HEK293 (cell line): ENCODE measurements at regions not wholly inside any gene's neighbourhood (a gene's known extent, or its start where the extent isn't known, plus 50 kb on each side); places are given as distances from the start of the nearest gene placed in this dataset.

Experiments used
- CTCF ChIA-PET: fragments of 350-600 bp; formaldehyde crosslinking; extraction: SDS; loops from one replicate; lab custom pipeline; 2021; ENCODE audit warnings: antibody characterized with exemption; lab: Yijun Ruan, JAX
- POLR2A ChIA-PET: fragments of 300-600 bp; formaldehyde crosslinking; extraction: SDS; loops from one replicate; lab custom pipeline; 2020; ENCODE audit warnings: antibody characterized with exemption, inconsistent platforms; lab: Yijun Ruan, JAX
- H3K27ac ChIP-seq: fragments of 200-500 bp; sonication (Bioruptor generic); 2 replicates; pipeline ENCODE4 v1.5.1; 2014; ENCODE audit warnings: low read depth, low read length, control low read depth, inconsistent platforms; ENCODE audit errors: extremely low read depth
- H3K36me3 ChIP-seq, 2 experiments: fragments of 200-500 bp in 1 of 2; sonication (Bioruptor generic) in 1 of 2; 1 replicate in 1 of 2; 2 replicates in 1 of 2; pipeline ENCODE4 v1.5.1; 2014 to 2017; ENCODE audit warnings: inconsistent platforms in 2 of 2, low read length in 2 of 2; ENCODE audit not compliant: control insufficient read depth in 2 of 2, insufficient read depth in 1 of 2
- H3K4me1 ChIP-seq: fragments of 200-500 bp; sonication (Bioruptor generic); 2 replicates; pipeline ENCODE4 v1.5.1; 2014; ENCODE audit warnings: mild to moderate bottlenecking, low read length, inconsistent platforms; ENCODE audit not compliant: control insufficient read depth, insufficient read depth
- H3K4me3 ChIP-seq: 2 replicates; pipeline ENCODE4 v1.5.1; 2011; ENCODE audit warnings: low read depth, mild to moderate bottlenecking, control low read depth, low read length, moderate library complexity
- H3K9me3 ChIP-seq: fragments of 200-500 bp; sonication (Bioruptor generic); 2 replicates; pipeline ENCODE4 v1.5.1; 2014; ENCODE audit warnings: low read depth, low read length, inconsistent platforms; ENCODE audit not compliant: control insufficient read depth, insufficient read depth
- BCL11A ChIP-seq: fragments of 450-650 bp; formaldehyde crosslinking; IDR thresholded peaks from 2 replicates; pipeline ENCODE4 v1.5.1; 2016; ENCODE audit warnings: low read depth, missing biosample characterization, missing genetic modification characterization
- BCL11B ChIP-seq: fragments of 450-650 bp; formaldehyde crosslinking; IDR thresholded peaks from 2 replicates; pipeline ENCODE4 v1.5.1; 2016; ENCODE audit warnings: low read depth, missing biosample characterization, missing genetic modification characterization
- GLI4 ChIP-seq: fragments of 450-650 bp; formaldehyde crosslinking; IDR thresholded peaks from 2 replicates; pipeline ENCODE4 v1.5.1; 2016; ENCODE audit warnings: missing biosample characterization, missing genetic modification characterization
- GLIS2 ChIP-seq: fragments of 450-650 bp; formaldehyde crosslinking; IDR thresholded peaks from 2 replicates; pipeline ENCODE4 v1.5.1; 2016; ENCODE audit warnings: missing biosample characterization, missing genetic modification characterization
- KLF9 ChIP-seq: fragments of 450-650 bp; formaldehyde crosslinking; IDR thresholded peaks from 2 replicates; pipeline ENCODE4 v1.5.1; 2016; ENCODE audit warnings: missing biosample characterization, missing genetic modification characterization, low read depth
- OSR2 ChIP-seq: fragments of 450-650 bp; formaldehyde crosslinking; IDR thresholded peaks from 2 replicates; pipeline ENCODE4 v1.5.1; 2016; ENCODE audit warnings: missing biosample characterization, missing genetic modification characterization
- ZNF292 ChIP-seq: fragments of 450-650 bp; formaldehyde crosslinking; IDR thresholded peaks from 2 replicates; pipeline ENCODE4 v1.5.1; 2016; ENCODE audit warnings: low read depth, missing biosample characterization, missing genetic modification characterization, borderline replicate concordance
- ZNF335 ChIP-seq: fragments of 450-650 bp; formaldehyde crosslinking; conservative IDR thresholded peaks from 2 replicates; pipeline ENCODE4 v1.5.1; 2016; ENCODE audit warnings: missing biosample characterization, missing genetic modification characterization
- ZNF341 ChIP-seq: fragments of 450-650 bp; formaldehyde crosslinking; IDR thresholded peaks from 2 replicates; pipeline ENCODE4; 2016; ENCODE audit warnings: low read depth, missing biosample characterization, missing genetic modification characterization
- ZNF366 ChIP-seq: fragments of 450-650 bp; formaldehyde crosslinking; conservative IDR thresholded peaks from 2 replicates; pipeline ENCODE4 v1.5.1; 2016; ENCODE audit warnings: missing biosample characterization, missing genetic modification characterization
- ZNF433 ChIP-seq: fragments of 450-650 bp; formaldehyde crosslinking; IDR thresholded peaks from 2 replicates; pipeline ENCODE4 v1.5.1; 2016; ENCODE audit warnings: missing biosample characterization, missing genetic modification characterization, low read depth
- ZNF521 ChIP-seq: fragments of 450-650 bp; formaldehyde crosslinking; IDR thresholded peaks from 2 replicates; pipeline ENCODE4 v1.5.1; 2017; ENCODE audit warnings: missing biosample characterization, mild to moderate bottlenecking, missing genetic modification characterization
- ZNF530 ChIP-seq: fragments of 450-650 bp; formaldehyde crosslinking; IDR thresholded peaks from 2 replicates; pipeline ENCODE4 v1.5.1; 2016; ENCODE audit warnings: low read depth, missing biosample characterization, missing genetic modification characterization
- ZNF549 ChIP-seq: fragments of 450-650 bp; IDR thresholded peaks from 2 replicates; pipeline ENCODE4 v1.5.1; 2018; ENCODE audit warnings: missing biosample characterization, missing genetic modification characterization, mild to moderate bottlenecking, inconsistent platforms, moderate library complexity
- ZNF585B ChIP-seq: fragments of 450-650 bp; formaldehyde crosslinking; IDR thresholded peaks from 2 replicates; pipeline ENCODE4 v1.5.1; 2016; ENCODE audit warnings: missing biosample characterization, missing genetic modification characterization
- ZNF654 ChIP-seq: fragments of 450-650 bp; formaldehyde crosslinking; IDR thresholded peaks from 2 replicates; pipeline ENCODE4 v1.5.1; 2016; ENCODE audit warnings: low read depth, missing biosample characterization, missing genetic modification characterization
- ZNF747 ChIP-seq: fragments of 450-650 bp; formaldehyde crosslinking; IDR thresholded peaks from 2 replicates; pipeline ENCODE4 v1.5.1; 2016; ENCODE audit warnings: missing biosample characterization, missing genetic modification characterization
- ZNF837 ChIP-seq: fragments of 450-650 bp; formaldehyde crosslinking; IDR thresholded peaks from 2 replicates; pipeline ENCODE4 v1.5.1; 2016; ENCODE audit warnings: missing biosample characterization, missing genetic modification characterization
- TF ChIP-seq, protein P1 (sequence below): fragments of 450-650 bp; formaldehyde crosslinking; IDR thresholded peaks from 2 replicates; pipeline ENCODE4 v1.5.1; 2016; ENCODE audit warnings: missing biosample characterization, missing genetic modification characterization, borderline replicate concordance
- TF ChIP-seq, protein P2 (sequence below): fragments of 450-650 bp; formaldehyde crosslinking; IDR thresholded peaks from 2 replicates; pipeline ENCODE4 v1.5.1; 2016; ENCODE audit warnings: missing biosample characterization, missing genetic modification characterization
- TF ChIP-seq, protein P3 (sequence below): fragments of 450-650 bp; formaldehyde crosslinking; IDR thresholded peaks from 2 replicates; pipeline ENCODE4 v1.5.0; 2017; ENCODE audit warnings: missing biosample characterization, missing genetic modification characterization, borderline replicate concordance
- TF ChIP-seq, protein P4 (sequence below): fragments of 450-650 bp; formaldehyde crosslinking; IDR thresholded peaks from 2 replicates; pipeline ENCODE4 v1.5.1; 2017; ENCODE audit warnings: missing biosample characterization, missing genetic modification characterization
- TF ChIP-seq, protein P5 (sequence below): fragments of 450-650 bp; formaldehyde crosslinking; IDR thresholded peaks from 2 replicates; pipeline ENCODE4; 2016; ENCODE audit warnings: missing biosample characterization, missing genetic modification characterization

DNA sequence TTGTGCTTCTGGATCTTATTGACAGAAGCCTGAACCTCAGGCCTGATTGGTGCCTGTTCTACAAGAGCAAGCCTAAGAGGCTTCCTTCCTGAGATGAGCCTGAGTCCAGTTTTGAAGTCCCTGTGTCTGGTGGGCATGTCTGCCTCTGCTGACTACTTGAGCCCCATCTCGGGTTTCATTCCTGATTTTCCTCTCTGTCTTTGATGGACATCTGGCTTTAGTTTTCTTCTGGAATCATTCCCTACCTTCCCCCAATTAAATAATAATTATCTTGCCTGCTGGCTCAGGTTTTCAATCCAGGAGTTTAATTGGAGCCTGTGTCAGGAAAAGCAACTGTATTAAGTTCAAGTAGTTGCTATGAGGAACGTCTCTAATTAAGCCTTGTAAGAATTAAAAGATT is 135.5 kb upstream of the MC4R start:
- CTCF ChIA-PET = no interaction called here
- Histone ChIP-seq H3K4me1 (no peaks in the 10 kb centered on the region), H3K36me3 (no peaks in the 10 kb centered on the region), H3K9me3 (no peaks in the 10 kb centered on the region), H3K27ac (no peak overlapping the region), H3K4me3 (no peak overlapping the region)
- POLR2A ChIA-PET = no interaction called here
- TF ChIP-seq, protein P1, sequence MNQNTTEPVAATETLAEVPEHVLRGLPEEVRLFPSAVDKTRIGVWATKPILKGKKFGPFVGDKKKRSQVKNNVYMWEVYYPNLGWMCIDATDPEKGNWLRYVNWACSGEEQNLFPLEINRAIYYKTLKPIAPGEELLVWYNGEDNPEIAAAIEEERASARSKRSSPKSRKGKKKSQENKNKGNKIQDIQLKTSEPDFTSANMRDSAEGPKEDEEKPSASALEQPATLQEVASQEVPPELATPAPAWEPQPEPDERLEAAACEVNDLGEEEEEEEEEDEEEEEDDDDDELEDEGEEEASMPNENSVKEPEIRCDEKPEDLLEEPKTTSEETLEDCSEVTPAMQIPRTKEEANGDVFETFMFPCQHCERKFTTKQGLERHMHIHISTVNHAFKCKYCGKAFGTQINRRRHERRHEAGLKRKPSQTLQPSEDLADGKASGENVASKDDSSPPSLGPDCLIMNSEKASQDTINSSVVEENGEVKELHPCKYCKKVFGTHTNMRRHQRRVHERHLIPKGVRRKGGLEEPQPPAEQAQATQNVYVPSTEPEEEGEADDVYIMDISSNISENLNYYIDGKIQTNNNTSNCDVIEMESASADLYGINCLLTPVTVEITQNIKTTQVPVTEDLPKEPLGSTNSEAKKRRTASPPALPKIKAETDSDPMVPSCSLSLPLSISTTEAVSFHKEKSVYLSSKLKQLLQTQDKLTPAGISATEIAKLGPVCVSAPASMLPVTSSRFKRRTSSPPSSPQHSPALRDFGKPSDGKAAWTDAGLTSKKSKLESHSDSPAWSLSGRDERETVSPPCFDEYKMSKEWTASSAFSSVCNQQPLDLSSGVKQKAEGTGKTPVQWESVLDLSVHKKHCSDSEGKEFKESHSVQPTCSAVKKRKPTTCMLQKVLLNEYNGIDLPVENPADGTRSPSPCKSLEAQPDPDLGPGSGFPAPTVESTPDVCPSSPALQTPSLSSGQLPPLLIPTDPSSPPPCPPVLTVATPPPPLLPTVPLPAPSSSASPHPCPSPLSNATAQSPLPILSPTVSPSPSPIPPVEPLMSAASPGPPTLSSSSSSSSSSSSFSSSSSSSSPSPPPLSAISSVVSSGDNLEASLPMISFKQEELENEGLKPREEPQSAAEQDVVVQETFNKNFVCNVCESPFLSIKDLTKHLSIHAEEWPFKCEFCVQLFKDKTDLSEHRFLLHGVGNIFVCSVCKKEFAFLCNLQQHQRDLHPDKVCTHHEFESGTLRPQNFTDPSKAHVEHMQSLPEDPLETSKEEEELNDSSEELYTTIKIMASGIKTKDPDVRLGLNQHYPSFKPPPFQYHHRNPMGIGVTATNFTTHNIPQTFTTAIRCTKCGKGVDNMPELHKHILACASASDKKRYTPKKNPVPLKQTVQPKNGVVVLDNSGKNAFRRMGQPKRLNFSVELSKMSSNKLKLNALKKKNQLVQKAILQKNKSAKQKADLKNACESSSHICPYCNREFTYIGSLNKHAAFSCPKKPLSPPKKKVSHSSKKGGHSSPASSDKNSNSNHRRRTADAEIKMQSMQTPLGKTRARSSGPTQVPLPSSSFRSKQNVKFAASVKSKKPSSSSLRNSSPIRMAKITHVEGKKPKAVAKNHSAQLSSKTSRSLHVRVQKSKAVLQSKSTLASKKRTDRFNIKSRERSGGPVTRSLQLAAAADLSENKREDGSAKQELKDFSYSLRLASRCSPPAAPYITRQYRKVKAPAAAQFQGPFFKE (tag by site-specific recombination) = no peak
- TF ChIP-seq BCL11A (tag by site-specific recombination) (no peak), ZNF837 (no peak), ZNF335 (tag by site-specific recombination) (no peak), ZNF366 (tag by site-specific recombination) (no peak), KLF9 (tag by site-specific recombination) (no peak), ZNF521 (tag by site-specific recombination) (no peak), ZNF747 (no peak), OSR2 (tag by site-specific recombination) (no peak), ZNF549 (tag by site-specific recombination) (no peak), ZNF530 (tag by site-specific recombination) (no peak), ZNF292 (tag by site-specific recombination) (no peak), ZNF433 (tag by site-specific recombination) (no peak), ZNF341 (tag by site-specific recombination) (no peak)
- TF ChIP-seq, protein P2, sequence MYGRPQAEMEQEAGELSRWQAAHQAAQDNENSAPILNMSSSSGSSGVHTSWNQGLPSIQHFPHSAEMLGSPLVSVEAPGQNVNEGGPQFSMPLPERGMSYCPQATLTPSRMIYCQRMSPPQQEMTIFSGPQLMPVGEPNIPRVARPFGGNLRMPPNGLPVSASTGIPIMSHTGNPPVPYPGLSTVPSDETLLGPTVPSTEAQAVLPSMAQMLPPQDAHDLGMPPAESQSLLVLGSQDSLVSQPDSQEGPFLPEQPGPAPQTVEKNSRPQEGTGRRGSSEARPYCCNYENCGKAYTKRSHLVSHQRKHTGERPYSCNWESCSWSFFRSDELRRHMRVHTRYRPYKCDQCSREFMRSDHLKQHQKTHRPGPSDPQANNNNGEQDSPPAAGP (tag by site-specific recombination) = no peak
- TF ChIP-seq, protein P3, sequence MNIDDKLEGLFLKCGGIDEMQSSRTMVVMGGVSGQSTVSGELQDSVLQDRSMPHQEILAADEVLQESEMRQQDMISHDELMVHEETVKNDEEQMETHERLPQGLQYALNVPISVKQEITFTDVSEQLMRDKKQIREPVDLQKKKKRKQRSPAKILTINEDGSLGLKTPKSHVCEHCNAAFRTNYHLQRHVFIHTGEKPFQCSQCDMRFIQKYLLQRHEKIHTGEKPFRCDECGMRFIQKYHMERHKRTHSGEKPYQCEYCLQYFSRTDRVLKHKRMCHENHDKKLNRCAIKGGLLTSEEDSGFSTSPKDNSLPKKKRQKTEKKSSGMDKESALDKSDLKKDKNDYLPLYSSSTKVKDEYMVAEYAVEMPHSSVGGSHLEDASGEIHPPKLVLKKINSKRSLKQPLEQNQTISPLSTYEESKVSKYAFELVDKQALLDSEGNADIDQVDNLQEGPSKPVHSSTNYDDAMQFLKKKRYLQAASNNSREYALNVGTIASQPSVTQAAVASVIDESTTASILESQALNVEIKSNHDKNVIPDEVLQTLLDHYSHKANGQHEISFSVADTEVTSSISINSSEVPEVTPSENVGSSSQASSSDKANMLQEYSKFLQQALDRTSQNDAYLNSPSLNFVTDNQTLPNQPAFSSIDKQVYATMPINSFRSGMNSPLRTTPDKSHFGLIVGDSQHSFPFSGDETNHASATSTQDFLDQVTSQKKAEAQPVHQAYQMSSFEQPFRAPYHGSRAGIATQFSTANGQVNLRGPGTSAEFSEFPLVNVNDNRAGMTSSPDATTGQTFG (tag by site-specific recombination) = no peak

DNA sequence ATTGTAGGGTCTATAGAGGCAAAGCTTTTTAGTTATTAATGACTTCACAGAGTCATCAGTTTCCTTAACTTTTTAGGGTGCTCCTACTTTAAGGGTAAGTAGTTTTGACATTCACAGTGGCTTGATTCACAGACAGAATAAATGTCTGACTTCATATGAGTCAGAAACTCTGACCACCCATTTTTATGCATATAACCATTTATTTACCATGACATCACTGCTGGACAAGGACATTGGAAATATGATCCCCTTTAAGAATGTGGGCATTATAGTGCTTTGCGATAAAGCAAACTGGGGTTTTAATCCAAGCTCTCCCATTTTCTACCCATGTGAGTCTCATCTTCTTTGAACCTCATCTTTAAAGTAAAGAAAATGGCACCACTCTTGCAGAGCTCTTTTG is 162.0 kb upstream of the MC4R start:
- Histone ChIP-seq H3K36me3 (no peaks in the 10 kb centered on the region), H3K4me3 (no peak overlapping the region), H3K27ac (no peak overlapping the region), H3K4me1 (no peaks in the 10 kb centered on the region), H3K9me3 (no peaks in the 10 kb centered on the region)
- CTCF ChIA-PET = interaction anchor here (0.6 to 1.4 kb wide), 5 partner anchors 13 to 1223 kb away, joined by 3 to 4 read pairs (median 3); no protein-coding TSS in a partner anchor
- POLR2A ChIA-PET = no interaction called here
- TF ChIP-seq BCL11B (tag by site-specific recombination) = no peak
- TF ChIP-seq, protein P4, sequence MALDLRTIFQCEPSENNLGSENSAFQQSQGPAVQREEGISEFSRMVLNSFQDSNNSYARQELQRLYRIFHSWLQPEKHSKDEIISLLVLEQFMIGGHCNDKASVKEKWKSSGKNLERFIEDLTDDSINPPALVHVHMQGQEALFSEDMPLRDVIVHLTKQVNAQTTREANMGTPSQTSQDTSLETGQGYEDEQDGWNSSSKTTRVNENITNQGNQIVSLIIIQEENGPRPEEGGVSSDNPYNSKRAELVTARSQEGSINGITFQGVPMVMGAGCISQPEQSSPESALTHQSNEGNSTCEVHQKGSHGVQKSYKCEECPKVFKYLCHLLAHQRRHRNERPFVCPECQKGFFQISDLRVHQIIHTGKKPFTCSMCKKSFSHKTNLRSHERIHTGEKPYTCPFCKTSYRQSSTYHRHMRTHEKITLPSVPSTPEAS = no peak
- TF ChIP-seq GLIS2 (tag by site-specific recombination) = no peak
- TF ChIP-seq GLI4 (tag by site-specific recombination) = no peak
- TF ChIP-seq ZNF654 (tag by site-specific recombination) = no peak
- TF ChIP-seq, protein P5, sequence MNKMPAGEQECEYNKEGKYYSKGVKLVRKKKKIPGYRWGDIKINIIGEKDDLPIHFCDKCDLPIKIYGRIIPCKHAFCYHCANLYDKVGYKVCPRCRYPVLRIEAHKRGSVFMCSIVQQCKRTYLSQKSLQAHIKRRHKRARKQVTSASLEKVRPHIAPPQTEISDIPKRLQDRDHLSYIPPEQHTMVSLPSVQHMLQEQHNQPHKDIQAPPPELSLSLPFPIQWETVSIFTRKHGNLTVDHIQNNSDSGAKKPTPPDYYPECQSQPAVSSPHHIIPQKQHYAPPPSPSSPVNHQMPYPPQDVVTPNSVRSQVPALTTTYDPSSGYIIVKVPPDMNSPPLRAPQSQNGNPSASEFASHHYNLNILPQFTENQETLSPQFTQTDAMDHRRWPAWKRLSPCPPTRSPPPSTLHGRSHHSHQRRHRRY = no peak
- TF ChIP-seq ZNF585B (tag by site-specific recombination) = no peak
